Stimulated activated CD4-positive, alpha-beta T cell treated with anti-CD3 and anti-CD28 coated beads, Interleukin-15, amount 100 ng/mL, for 48 hours (primary cell): ENCODE measurements at regions not wholly inside any gene's neighbourhood (a gene's known extent, or its start where the extent isn't known, plus 50 kb on each side); places are given as distances from the start of the nearest gene placed in this dataset.

Experiments
- DNase-seq, 2 donors: peaks; one replicate each; pipeline ENCODE4 v3.0.0-alpha.2; 2020; ENCODE audit warnings: low read depth in 2 of 2

GRCh38 chr6:87995461-87995860 lies 52.2 kb upstream of the SPACA1 start:
- no peak for DNase-seq

- DNase-seq, result no peak
These were observed 54.3 kb upstream of the SPACA1 start for GRCh38 chr6:87993356-87993755.

GRCh38 chr6:87990871-87991270 lies 56.8 kb upstream of the SPACA1 start:
- DNase-seq, result no peak

DNA sequence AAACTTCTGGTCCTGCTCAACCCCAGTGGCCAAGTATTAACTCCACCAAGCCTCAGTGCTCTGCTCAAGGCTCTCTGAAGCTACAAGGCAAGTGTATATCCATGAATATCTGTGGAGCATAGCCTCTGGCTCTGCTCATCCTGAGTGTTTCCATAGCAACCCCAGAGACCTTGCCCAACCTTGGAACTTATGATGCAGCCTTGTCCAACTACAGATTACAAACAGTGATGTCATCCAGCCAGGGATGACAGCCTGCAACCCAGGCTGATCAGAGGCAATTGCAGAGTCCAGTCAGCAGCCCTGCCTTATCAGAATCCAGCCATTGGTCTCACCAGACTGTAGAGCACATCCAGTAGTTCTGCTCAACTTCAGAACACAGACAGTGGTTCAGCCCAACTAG lies 65.5 kb upstream of the SPACA1 start:
- no peak for DNase-seq

DNA sequence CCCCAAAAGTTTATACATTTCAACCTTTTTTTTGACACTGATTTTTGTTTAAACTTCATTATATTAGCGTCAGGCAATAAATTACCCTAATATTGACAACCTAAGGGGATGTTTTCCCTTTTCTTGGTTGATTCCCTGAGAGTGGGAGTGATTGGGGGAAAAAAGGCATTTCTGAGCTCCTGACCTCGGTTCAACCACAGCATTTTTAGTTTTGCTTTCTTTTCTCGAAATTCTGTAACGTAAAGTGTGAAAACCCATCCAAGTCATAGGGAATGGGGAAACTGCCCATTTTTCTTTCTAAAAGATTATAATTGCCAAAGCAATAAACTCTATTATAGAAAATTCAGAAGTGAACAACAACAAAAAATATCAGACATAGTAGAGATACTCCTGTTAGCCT lies 67.9 kb upstream of the SPACA1 start:
- no peak for DNase-seq

DNA sequence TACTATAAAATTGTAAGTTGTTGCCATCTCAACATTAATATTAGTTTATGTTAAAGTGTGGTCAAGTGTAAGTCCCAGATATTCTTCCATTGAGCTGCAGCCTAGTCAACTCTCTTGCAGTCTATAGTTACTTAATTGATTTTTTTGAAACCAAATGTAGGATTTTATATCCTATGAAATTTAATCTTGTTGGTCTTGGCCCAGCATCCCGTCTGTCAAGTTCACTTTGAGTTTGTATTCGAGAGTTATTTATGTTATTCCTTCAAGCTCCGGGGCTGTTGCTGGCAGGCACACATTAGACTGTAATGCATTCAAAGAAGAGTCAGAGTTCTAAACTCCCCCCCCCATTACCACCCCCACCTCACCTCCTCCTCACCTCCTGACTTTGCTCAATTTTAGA lies 71.0 kb upstream of the SPACA1 start:
- no peak for DNase-seq

GRCh38 chr6:87975561-87975960 lies 72.1 kb upstream of the SPACA1 start:
- DNase-seq, result no peak

GRCh38 chr6:87972279-87972678 lies 75.4 kb upstream of the SPACA1 start:
- DNase-seq, result no peak

- DNase-seq, result no peak
These were observed 75.9 kb upstream of the SPACA1 start for GRCh38 chr6:87971605-87972262.

DNA sequence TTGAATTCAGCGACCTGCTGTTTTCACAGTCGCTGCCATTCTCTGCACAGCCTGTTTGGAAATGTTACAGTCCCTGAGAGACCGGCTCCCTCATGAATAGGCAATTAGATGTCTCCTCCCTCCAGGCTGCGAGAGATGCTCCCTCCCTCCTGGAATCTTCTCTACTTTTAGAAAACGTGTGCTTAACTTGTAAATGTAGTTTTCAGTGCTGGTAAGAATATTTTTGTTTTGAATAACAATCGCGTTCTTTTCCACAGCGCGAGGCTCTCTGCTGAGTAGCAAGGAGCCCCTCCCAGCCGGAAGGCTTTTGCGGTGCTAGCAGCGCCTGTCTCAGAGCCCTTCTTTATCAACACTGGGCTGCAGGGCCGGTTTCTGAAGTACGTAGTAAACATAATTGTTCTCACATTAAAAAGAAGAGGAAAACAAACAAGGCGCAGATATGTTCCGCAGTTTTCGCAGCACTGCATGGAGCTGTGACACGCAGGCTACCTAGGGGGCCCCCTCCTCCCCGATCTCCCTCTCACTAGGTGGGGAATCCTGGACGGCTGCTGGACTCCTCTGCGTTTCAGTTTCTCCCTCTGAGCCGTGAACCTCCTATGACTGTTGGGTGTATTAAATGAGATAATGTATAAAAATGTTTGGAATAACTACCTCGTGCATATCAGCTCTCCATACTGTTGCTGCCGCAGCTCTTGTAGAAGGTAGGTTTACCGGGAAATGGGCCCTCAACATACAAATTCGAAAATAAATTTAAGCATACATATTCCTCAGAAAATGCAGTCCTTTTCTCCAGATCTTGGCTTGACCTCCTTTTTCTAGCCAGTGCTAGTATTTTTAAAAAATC lies 79.0 kb upstream of the SPACA1 start:
- DNase-seq, result no peak

DNA sequence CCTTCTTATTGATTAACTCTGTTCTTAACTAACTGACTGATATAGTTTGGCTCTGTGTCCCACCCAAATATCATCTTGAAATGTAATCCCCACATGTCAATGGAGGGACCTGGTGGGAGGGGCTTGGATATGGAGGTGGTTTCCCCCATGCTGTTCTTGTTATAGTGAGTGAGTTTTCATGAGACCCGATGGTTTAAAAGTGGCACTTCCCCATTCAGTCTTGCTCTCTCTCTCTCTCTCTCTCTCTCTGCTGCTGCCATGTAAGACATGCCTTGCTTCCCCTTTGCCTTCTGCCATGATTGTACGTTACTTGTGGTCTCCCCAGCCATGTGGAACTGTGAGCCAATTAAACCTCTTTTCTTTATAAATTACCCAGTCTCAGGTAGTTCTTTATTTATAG lies 81.8 kb upstream of the SPACA1 start:
- DNase-seq, result no peak

DNA sequence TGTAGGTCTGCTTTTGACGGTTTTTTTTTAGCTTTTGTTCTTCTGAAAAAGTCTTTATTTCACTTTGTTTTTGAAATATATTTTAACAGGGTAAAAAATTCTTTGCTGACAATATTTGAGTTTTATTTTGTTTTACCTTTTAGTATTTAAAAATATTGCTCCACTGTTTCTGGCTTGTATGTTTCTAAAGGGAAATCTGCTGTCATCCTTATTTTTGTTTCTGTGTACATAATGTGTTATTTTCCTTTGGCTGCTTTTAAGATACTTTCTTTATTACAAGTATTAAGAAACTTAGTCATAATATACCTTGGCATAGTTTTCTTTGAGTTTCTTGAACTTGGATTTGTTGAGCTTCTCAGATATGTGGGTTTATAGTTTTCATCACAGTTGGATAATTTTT lies 88.6 kb upstream of the SPACA1 start:
- DNase-seq, result no peak

DNA sequence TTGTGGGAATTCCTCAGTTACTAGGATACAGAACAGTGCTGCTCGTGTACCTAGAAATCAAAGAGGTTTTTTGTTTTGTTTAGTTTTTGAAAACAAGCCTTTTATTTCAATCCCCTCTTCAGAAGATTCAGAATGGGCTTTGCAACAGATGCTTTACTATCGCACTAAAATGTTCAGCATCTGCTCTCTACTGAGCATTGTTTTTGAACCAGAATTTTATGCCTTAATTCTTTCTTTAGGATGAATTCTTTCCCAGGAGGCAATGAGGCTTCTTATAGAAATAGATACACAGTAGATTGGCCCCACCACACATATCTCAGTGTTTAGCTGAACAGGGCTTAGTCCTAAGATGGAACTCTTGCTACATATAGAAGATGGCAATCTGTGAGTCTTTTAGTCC lies 95.9 kb upstream of the SPACA1 start:
- DNase-seq, result no peak

GRCh38 chr6:87950614-87951013 lies 97.0 kb upstream of the SPACA1 start:
- DNase-seq, result no peak

DNA sequence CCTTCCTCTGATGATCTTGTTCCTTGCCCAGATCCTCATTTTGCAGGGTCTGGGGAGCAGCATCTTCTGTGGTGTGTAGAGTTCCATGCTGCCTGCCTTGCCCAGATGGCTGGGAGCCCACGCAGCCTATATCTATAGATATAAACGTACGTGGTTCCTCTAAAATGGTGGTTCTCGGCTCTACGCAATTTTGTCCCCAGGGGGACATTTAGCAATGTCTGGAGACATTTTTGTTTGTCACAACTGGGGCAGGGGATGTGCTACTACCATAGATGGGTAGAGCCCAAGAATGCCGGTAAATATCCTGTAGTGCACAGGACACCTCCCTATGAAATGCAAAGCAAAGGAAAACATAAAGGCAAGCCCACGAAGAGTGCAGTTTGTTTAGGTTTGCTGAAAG lies 98.4 kb upstream of the SPACA1 start:
- DNase-seq, result no peak

DNA sequence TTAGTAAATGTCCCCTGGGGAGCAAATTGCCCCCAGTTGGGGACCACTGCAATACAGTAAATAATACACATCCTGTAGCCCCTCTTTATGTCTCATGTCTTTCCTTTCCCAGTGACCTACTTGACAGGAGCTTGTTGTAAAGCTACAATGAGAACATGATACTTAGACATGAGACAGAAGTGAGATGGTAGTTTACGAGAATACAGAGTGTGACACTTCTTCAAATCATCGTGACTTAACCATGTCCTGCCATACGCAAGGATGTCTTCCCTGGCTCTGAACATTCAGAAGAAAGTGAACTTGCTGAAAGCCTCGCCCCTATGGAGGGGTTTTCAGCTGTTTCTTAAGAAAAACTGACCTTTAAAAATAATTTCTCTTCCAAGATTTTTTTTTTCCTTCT lies 101.0 kb upstream of the SPACA1 start:
- no peak for DNase-seq

DNA sequence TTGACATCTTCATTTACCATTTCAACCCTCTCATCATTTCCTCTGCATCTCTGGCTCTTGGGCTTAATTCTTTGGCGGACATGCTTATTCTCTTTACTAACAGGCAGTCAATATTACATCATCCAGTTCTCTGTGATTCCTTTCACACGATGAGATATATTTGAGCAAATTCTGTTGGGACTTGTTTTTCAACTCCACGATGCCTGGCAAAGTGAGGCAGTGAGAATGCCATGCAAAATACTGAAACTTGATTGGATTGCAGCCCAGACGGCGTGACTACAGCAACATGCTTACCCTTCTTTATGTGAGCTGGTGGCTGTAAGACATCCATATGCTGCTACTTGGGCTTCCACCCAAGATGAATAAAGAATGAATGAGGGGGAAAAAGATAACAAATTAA lies 101.7 kb upstream of the SPACA1 start:
- DNase-seq, result no peak

- no peak for DNase-seq
These were observed 102.5 kb upstream of the SPACA1 start for GRCh38 chr6:87945181-87945580.

DNA sequence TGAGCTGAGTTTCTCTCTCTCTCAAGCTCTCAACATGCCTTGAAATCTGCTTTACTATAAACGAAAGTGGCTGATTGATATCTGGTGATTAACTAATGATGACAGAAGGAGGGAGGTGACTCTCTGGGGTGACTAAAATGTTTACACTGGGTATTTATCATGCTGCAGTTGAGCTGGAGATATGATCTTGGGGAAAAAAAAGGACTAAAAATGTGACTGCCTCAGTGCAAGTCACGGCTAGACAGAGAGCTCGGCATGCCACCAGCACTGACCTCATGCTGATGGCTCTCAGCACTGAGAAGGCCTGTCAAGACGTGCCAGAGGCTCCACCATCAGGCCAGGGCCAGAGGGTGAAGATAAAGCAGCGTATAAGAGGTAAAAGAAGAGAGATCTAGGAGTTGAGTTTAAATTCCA lies 103.1 kb upstream of the SPACA1 start:
- DNase-seq, result no peak

DNA sequence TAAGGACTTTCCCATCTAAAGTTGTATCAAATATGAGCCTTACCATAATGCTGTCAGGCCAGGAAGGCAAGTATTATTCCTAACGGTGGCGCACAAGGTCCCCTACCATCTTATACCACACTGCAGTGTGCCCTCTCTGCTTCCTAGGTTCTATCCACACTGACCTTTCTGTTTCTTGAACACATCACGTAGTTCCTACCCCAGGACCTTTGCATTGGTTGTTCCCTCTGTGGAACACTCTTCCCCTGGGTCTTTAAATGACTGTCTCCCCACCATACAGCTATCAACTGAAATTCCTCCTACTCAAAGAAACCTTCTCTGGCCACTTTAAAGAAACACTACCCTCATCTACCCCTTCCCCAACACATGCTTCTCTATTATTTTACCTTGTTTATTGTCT lies 104.5 kb upstream of the SPACA1 start:
- no peak for DNase-seq

DNA sequence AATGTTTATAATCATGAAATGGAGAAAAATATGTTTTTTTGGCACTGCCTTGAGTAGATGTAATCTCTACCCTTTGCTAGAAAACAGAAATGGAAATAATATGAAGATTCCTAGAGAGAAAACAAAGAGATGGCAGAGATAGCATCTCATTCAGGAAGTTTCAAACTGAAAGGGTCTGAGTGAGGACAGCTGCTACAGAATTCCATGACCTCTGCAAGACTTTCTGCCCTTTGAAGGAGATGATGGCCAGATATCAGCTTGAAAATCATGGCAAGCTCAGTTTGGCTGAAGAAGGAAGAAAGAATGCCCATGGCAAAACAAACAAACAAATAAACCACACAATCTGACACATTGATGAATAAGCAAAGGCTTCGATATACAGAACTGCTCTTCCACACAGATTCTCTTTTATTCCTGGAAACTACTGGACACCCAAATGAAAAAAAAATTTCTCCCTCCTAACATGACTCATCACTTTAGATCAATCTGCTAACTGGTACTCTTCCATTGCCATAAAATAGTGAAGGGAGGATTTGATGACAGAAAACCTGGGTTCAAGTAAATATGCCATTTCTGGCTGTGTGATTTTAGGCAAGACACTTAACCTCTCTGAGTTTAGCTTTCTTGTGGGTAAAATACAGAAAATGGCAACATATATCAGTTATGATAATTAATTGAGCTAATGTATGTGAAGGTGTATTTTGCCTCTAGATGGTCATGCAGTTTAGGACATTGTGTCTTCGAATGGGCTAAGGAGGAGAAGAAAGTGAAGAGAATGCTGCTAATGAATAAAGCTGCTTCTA lies 105.9 kb upstream of the SPACA1 start:
- no peak for DNase-seq

DNA sequence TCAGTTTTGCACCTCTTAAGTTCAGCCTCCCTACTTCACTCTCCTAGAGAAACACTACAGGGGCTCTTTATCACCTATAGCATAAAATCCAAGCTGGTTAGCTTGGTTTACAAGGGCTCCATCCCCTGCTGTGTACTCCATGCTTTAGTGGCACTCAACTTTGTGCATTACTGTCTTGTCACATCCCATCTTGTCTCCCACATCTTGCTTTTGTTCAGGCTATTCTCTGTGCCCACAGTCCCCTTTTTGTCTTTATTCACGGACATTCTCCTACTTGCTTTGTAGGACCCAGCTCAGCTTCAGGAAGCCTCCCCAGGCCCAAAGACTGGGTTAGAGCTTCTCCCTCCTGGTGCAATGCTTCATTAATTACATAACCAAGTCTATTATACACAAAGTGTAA lies 107.9 kb upstream of the SPACA1 start:
- DNase-seq, result no peak

- no peak for DNase-seq
These were observed 109.4 kb upstream of the SPACA1 start for GRCh38 chr6:87938287-87938686.
